ENCODE measurements at regions not wholly inside any gene's neighbourhood (a gene's known extent, or its start where the extent isn't known, plus 50 kb on each side); places are given as distances from the start of the nearest gene placed in this dataset.
"Not testable (repeated sequence)": the region's sequence is repeated elsewhere in the genome, so short reads cannot be mapped to it uniquely, and the experiment has no call there.

GRCh38 chr4:129254526-129254925, 158.6 kb downstream of the C4orf33 start:
- DNase-seq = no peak

- no peak for DNase-seq
These were observed 165.6 kb downstream of the C4orf33 start for GRCh38 chr4:129261584-129261983.

- no peak for DNase-seq
These were observed 168.2 kb downstream of the C4orf33 start for GRCh38 chr4:129264008-129264657.

- DNase-seq = peak; percentile 44
These were observed 182.9 kb downstream of the C4orf33 start for GRCh38 chr4:129278868-129279267.

- DNase-seq = no peak
These were observed 186.3 kb downstream of the C4orf33 start for GRCh38 chr4:129282293-129282692.

GRCh38 chr4:129292194-129292593, 196.2 kb downstream of the C4orf33 start:
- not testable (repeated sequence) for DNase-seq

GRCh38 chr4:129314781-129315180, 218.8 kb downstream of the C4orf33 start:
- no peak for DNase-seq

- no peak for DNase-seq
These were observed 227.0 kb downstream of the C4orf33 start for GRCh38 chr4:129322920-129323319.

- peak; percentile 34 for DNase-seq
These were observed 227.7 kb downstream of the C4orf33 start for GRCh38 chr4:129323658-129324057.

GRCh38 chr4:129326571-129327460, 230.9 kb downstream of the C4orf33 start:
- DNase-seq = peak; percentile 15

GRCh38 chr4:129327637-129328036, 231.7 kb downstream of the C4orf33 start:
- no peak for DNase-seq

GRCh38 chr4:129328162-129328561, 232.2 kb downstream of the C4orf33 start:
- DNase-seq = no peak

- DNase-seq = no peak
These were observed 238.2 kb downstream of the C4orf33 start for GRCh38 chr4:129334136-129334535.

- peak; percentile 28 for DNase-seq
These were observed 239.3 kb downstream of the C4orf33 start for GRCh38 chr4:129335276-129335675.

GRCh38 chr4:129335818-129336217, 239.9 kb downstream of the C4orf33 start:
- no peak for DNase-seq

- no peak for DNase-seq
These were observed 240.7 kb downstream of the C4orf33 start for GRCh38 chr4:129336457-129337227.

GRCh38 chr4:129337228-129337620, 241.3 kb downstream of the C4orf33 start:
- no peak for DNase-seq

GRCh38 chr4:129342819-129343408, 247.0 kb downstream of the C4orf33 start:
- DNase-seq = peak; percentile 47

- DNase-seq = peak; percentile 10
These were observed 248.1 kb downstream of the C4orf33 start for GRCh38 chr4:129344058-129344457.

- DNase-seq = no peak
These were observed 249.7 kb downstream of the C4orf33 start for GRCh38 chr4:129345609-129346008.

GRCh38 chr4:129346036-129346435, 250.1 kb downstream of the C4orf33 start:
- no peak for DNase-seq

GRCh38 chr4:129346734-129347133, 250.8 kb downstream of the C4orf33 start:
- DNase-seq = no peak
